ENCODE measurements at regions not wholly inside any gene's neighbourhood (a gene's known extent, or its start where the extent isn't known, plus 50 kb on each side); places are given as distances from the start of the nearest gene placed in this dataset.

- no peaks in the 10 kb centered on the region for H3K27me3 ChIP-seq (ENCODE audit: control insufficient read depth, insufficient read depth, low read length)
- no peak overlapping the region for H3K4me3 ChIP-seq (ENCODE audit: low read depth, low read length)
- no peaks in the 10 kb centered on the region for H3K9me3 ChIP-seq (ENCODE audit: control insufficient read depth, insufficient read depth, low read length)
- no peaks in the 10 kb centered on the region for H3K4me1 ChIP-seq (ENCODE audit: control insufficient read depth, insufficient read depth, low read length)
- H3K9ac ChIP-seq (ENCODE audit: low read depth, low read length): no peak overlapping the region
- no peaks in the 10 kb centered on the region for H3K36me3 ChIP-seq (ENCODE audit: control insufficient read depth, insufficient read depth, low read length)
Observed at GRCh38 chr9:551986-552929, 289.2 kb upstream of the DMRT1 start.

GRCh38 chr9:555493-555892, 286.0 kb upstream of the DMRT1 start:
- Histone ChIP-seq H3K4me1 (ENCODE audit: control insufficient read depth, insufficient read depth, low read length) (peaks cover 4% of the 10 kb centered on the region), H3K9me3 (ENCODE audit: control insufficient read depth, insufficient read depth, low read length) (no peaks in the 10 kb centered on the region), H3K4me3 (ENCODE audit: low read depth, low read length) (no peak overlapping the region), H3K36me3 (ENCODE audit: control insufficient read depth, insufficient read depth, low read length) (no peaks in the 10 kb centered on the region), H3K9ac (ENCODE audit: low read depth, low read length) (no peak overlapping the region), H3K27me3 (ENCODE audit: control insufficient read depth, insufficient read depth, low read length) (no peaks in the 10 kb centered on the region)

- H3K27me3 ChIP-seq (ENCODE audit: control insufficient read depth, insufficient read depth, low read length): no peaks in the 10 kb centered on the region
- peaks cover 4% of the 10 kb centered on the region for H3K4me1 ChIP-seq (ENCODE audit: control insufficient read depth, insufficient read depth, low read length)
- no peak overlapping the region for H3K9ac ChIP-seq (ENCODE audit: low read depth, low read length)
- H3K9me3 ChIP-seq (ENCODE audit: control insufficient read depth, insufficient read depth, low read length): no peaks in the 10 kb centered on the region
- H3K36me3 ChIP-seq (ENCODE audit: control insufficient read depth, insufficient read depth, low read length): no peaks in the 10 kb centered on the region
- H3K4me3 ChIP-seq (ENCODE audit: low read depth, low read length): no peak overlapping the region
Observed at GRCh38 chr9:556199-556598, 285.3 kb upstream of the DMRT1 start.

- no peaks in the 10 kb centered on the region for H3K9me3 ChIP-seq (ENCODE audit: control insufficient read depth, insufficient read depth, low read length)
- H3K4me3 ChIP-seq (ENCODE audit: low read depth, low read length): no peak overlapping the region
- no peaks in the 10 kb centered on the region for H3K36me3 ChIP-seq (ENCODE audit: control insufficient read depth, insufficient read depth, low read length)
- H3K9ac ChIP-seq (ENCODE audit: low read depth, low read length): no peak overlapping the region
- H3K27me3 ChIP-seq (ENCODE audit: control insufficient read depth, insufficient read depth, low read length): no peaks in the 10 kb centered on the region
- H3K4me1 ChIP-seq (ENCODE audit: control insufficient read depth, insufficient read depth, low read length): peaks cover 4% of the 10 kb centered on the region
Observed at GRCh38 chr9:556675-557074, 284.8 kb upstream of the DMRT1 start.

- Histone ChIP-seq H3K27me3 (ENCODE audit: control insufficient read depth, insufficient read depth, low read length) (no peaks in the 10 kb centered on the region), H3K4me1 (ENCODE audit: control insufficient read depth, insufficient read depth, low read length) (peaks cover 4% of the 10 kb centered on the region), H3K9me3 (ENCODE audit: control insufficient read depth, insufficient read depth, low read length) (no peaks in the 10 kb centered on the region), H3K9ac (ENCODE audit: low read depth, low read length) (no peak overlapping the region), H3K4me3 (ENCODE audit: low read depth, low read length) (no peak overlapping the region), H3K36me3 (ENCODE audit: control insufficient read depth, insufficient read depth, low read length) (no peaks in the 10 kb centered on the region)
Observed at GRCh38 chr9:557601-558201, 283.8 kb upstream of the DMRT1 start.

- H3K4me1 ChIP-seq (ENCODE audit: control insufficient read depth, insufficient read depth, low read length): peaks cover 4% of the 10 kb centered on the region
- H3K9ac ChIP-seq (ENCODE audit: low read depth, low read length): no peak overlapping the region
- no peaks in the 10 kb centered on the region for H3K27me3 ChIP-seq (ENCODE audit: control insufficient read depth, insufficient read depth, low read length)
- no peak overlapping the region for H3K4me3 ChIP-seq (ENCODE audit: low read depth, low read length)
- H3K36me3 ChIP-seq (ENCODE audit: control insufficient read depth, insufficient read depth, low read length): no peaks in the 10 kb centered on the region
- no peaks in the 10 kb centered on the region for H3K9me3 ChIP-seq (ENCODE audit: control insufficient read depth, insufficient read depth, low read length)
Observed at GRCh38 chr9:561427-561826, 280.1 kb upstream of the DMRT1 start.

- Histone ChIP-seq H3K4me1 (ENCODE audit: control insufficient read depth, insufficient read depth, low read length) (peaks cover 1% of the 10 kb centered on the region), H3K36me3 (ENCODE audit: control insufficient read depth, insufficient read depth, low read length) (no peaks in the 10 kb centered on the region), H3K9ac (ENCODE audit: low read depth, low read length) (no peak overlapping the region), H3K9me3 (ENCODE audit: control insufficient read depth, insufficient read depth, low read length) (no peaks in the 10 kb centered on the region), H3K27me3 (ENCODE audit: control insufficient read depth, insufficient read depth, low read length) (no peaks in the 10 kb centered on the region), H3K4me3 (ENCODE audit: low read depth, low read length) (no peak overlapping the region)
Observed at GRCh38 chr9:563200-563599, 278.3 kb upstream of the DMRT1 start.

- H3K9me3 ChIP-seq (ENCODE audit: control insufficient read depth, insufficient read depth, low read length): no peaks in the 10 kb centered on the region
Observed at GRCh38 chr9:565528-565927, 276.0 kb upstream of the DMRT1 start.

GRCh38 chr9:567128-567746, 274.3 kb upstream of the DMRT1 start:
- no peak overlapping the region for H3K9ac ChIP-seq (ENCODE audit: low read depth, low read length)
- no peaks in the 10 kb centered on the region for H3K36me3 ChIP-seq (ENCODE audit: control insufficient read depth, insufficient read depth, low read length)
- H3K4me1 ChIP-seq (ENCODE audit: control insufficient read depth, insufficient read depth, low read length): no peaks in the 10 kb centered on the region
- no peaks in the 10 kb centered on the region for H3K9me3 ChIP-seq (ENCODE audit: control insufficient read depth, insufficient read depth, low read length)
- H3K27me3 ChIP-seq (ENCODE audit: control insufficient read depth, insufficient read depth, low read length): no peaks in the 10 kb centered on the region
- H3K4me3 ChIP-seq (ENCODE audit: low read depth, low read length): no peak overlapping the region

More at GRCh38 chr9:565528-565927, 276.0 kb upstream of the DMRT1 start:
- no peaks in the 10 kb centered on the region for H3K27me3 ChIP-seq (ENCODE audit: control insufficient read depth, insufficient read depth, low read length)
- no peaks in the 10 kb centered on the region for H3K4me1 ChIP-seq (ENCODE audit: control insufficient read depth, insufficient read depth, low read length)
- no peak overlapping the region for H3K9ac ChIP-seq (ENCODE audit: low read depth, low read length)
- no peaks in the 10 kb centered on the region for H3K36me3 ChIP-seq (ENCODE audit: control insufficient read depth, insufficient read depth, low read length)
- no peak overlapping the region for H3K4me3 ChIP-seq (ENCODE audit: low read depth, low read length)

GRCh38 chr9:567747-568305, 273.7 kb upstream of the DMRT1 start:
- Histone ChIP-seq H3K36me3 (ENCODE audit: control insufficient read depth, insufficient read depth, low read length) (no peaks in the 10 kb centered on the region), H3K9me3 (ENCODE audit: control insufficient read depth, insufficient read depth, low read length) (no peaks in the 10 kb centered on the region), H3K4me1 (ENCODE audit: control insufficient read depth, insufficient read depth, low read length) (no peaks in the 10 kb centered on the region), H3K4me3 (ENCODE audit: low read depth, low read length) (no peak overlapping the region), H3K27me3 (ENCODE audit: control insufficient read depth, insufficient read depth, low read length) (no peaks in the 10 kb centered on the region), H3K9ac (ENCODE audit: low read depth, low read length) (no peak overlapping the region)

- Histone ChIP-seq H3K9me3 (ENCODE audit: control insufficient read depth, insufficient read depth, low read length) (no peaks in the 10 kb centered on the region), H3K9ac (ENCODE audit: low read depth, low read length) (no peak overlapping the region), H3K4me3 (ENCODE audit: low read depth, low read length) (no peak overlapping the region), H3K36me3 (ENCODE audit: control insufficient read depth, insufficient read depth, low read length) (no peaks in the 10 kb centered on the region), H3K27me3 (ENCODE audit: control insufficient read depth, insufficient read depth, low read length) (no peaks in the 10 kb centered on the region), H3K4me1 (ENCODE audit: control insufficient read depth, insufficient read depth, low read length) (no peaks in the 10 kb centered on the region)
Observed at GRCh38 chr9:569296-569695, 272.2 kb upstream of the DMRT1 start.
